HG03439 (cell line): ENCODE measurements at regions not wholly inside any gene's neighbourhood (a gene's known extent, or its start where the extent isn't known, plus 50 kb on each side); places are given as distances from the start of the nearest gene placed in this dataset.

Source experiments
- ATAC-seq: cut with Tn5 transposase; IDR thresholded peaks from one replicate; pipeline ENCODE4 v1.9.1; 2021; ENCODE audit warnings: mild to moderate bottlenecking, moderate library complexity; ENCODE audit not compliant: unreplicated experiment

DNA sequence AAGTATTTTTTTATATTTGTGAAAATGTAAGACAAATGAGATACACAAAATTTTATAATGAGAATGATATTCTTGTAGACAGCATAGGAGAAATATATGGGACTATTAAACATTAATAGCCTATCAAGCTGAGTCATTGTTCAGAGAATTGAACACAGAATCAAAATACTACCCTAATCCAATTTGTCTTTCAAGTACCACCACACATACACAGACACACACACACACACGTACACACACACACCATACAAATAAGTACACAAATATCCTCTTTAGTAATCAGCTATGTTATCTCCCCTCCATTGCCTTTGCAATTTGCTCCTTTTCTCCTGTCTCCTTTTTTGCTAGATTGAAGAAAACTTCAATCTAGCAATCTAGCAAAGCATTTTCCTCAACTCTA lies 499.3 kb downstream of the FOXG1 start:
- ATAC-seq, result no peak

DNA sequence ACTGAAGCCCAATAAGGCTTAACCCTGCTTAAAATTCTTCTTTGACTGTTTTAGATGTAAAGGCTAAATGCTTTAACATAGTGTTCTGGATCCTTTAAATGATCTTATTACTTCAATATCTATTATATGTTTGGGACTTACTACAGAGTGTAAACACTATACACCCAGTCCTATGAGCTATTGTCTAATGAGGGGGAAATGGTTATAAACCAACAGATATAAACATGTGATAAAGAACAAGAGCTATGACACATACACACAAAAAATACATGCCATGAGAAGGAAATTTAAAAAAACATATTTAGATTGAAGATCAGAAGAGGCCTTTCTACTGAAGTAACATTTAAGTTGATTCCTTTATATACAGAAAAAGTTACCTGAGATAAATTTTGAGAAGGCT lies 505.1 kb downstream of the FOXG1 start:
- ATAC-seq, result no peak

GRCh38 chr14:29273513-29273912 lies 506.9 kb downstream of the FOXG1 start:
- no peak for ATAC-seq

- ATAC-seq, result no peak
These were observed 508.5 kb downstream of the FOXG1 start for GRCh38 chr14:29274890-29275596.

- ATAC-seq, result no peak
These were observed 512.0 kb downstream of the FOXG1 start for GRCh38 chr14:29278301-29279263.

DNA sequence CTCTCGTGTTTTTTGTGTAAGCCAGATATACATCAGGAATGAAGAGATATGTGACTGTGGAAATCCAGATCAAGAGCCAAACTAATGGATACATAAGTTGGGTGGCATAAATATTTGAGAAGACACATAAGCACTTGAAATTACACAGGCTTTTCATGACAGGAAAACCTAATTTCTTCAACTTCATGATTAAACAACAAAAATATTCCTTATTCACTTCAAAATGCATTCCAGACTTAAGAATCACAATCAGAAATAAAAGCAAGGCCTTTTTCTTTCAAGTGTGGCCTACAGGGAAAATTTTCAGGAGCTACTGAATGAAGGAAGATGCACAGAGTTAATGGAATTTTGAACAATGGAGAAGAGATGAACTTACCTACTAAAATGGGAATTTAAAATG lies 515.6 kb downstream of the FOXG1 start:
- ATAC-seq, result no peak

DNA sequence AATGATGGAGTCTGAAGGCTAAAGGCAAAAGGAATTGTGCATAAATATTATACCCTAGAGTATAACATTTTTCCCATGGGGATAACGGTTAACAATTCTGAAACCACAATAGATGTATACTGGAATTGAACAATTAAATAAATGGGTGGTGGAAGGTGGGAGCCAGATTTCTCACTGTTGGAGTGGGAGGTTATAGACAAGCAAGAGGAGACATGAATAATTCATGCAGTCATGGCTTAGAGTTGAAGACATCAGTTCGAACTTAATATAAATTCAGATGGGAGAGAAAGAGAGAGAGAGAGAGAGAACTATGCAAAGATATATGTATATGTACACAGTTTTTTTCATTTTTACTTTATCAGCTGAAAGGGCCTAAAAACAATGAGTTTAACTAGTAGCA lies 523.9 kb downstream of the FOXG1 start:
- no peak for ATAC-seq

- ATAC-seq, result no peak
These were observed 532.8 kb downstream of the FOXG1 start for GRCh38 chr14:29299372-29299771.

GRCh38 chr14:29301571-29301970 lies 535.0 kb downstream of the FOXG1 start:
- no peak for ATAC-seq

DNA sequence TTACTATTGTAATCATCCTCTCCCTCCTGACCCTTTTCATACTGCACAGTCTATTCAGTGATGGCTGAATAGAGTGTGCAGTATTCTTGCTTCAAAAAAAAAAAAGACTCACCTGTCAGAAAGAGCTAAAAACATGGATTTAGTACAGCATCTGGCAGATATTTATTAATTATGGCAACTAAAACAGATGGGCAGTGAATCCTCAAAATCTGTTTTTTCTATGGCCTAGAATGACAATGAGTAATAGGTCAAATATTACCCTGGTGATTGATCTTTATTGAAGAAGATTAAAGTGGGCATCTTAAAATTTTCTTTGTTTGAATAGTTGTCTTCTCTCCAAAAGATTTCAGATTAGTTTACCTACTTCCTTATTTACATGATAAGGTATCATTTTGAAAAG lies 543.6 kb downstream of the FOXG1 start:
- ATAC-seq, result no peak

GRCh38 chr14:29310757-29311156 lies 544.2 kb downstream of the FOXG1 start:
- no peak for ATAC-seq

DNA sequence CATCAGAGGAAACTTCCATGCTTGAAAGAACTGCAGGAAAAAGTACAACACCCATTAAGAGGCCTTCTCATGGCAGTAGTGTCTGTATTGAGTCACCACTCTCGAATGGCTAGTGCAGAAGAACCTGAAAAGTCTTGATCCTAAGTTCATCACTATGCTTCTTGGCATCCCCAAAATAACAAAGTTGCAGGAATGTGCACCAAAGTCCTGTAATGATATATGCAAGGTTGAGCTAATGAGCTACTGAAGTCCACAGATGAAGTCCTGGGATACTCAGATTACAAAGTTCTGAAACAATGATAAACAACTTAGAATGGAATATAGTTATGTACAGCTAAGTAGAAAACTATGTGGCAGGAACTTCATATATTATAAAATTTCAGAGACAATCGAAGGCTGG lies 545.4 kb downstream of the FOXG1 start:
- ATAC-seq, result no peak

DNA sequence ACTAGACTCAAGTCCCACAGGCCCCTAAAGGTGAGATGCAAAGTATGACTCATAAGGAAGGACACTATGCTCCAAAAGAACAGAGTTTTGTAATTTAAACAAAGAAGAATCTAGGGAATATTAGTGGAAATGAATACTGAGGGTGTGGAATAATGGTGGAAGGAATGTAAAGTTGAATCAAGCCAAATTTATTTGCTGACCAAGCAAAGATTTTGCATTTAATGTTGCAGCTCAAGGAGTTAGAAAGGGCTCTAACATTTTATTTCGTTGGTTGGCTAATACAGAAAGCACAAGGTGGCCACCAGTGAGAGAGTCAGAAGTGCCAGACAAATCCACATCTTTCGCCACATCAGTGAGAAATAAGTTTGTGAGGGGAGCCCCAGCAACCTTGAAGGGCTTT lies 550.3 kb downstream of the FOXG1 start:
- no peak for ATAC-seq

DNA sequence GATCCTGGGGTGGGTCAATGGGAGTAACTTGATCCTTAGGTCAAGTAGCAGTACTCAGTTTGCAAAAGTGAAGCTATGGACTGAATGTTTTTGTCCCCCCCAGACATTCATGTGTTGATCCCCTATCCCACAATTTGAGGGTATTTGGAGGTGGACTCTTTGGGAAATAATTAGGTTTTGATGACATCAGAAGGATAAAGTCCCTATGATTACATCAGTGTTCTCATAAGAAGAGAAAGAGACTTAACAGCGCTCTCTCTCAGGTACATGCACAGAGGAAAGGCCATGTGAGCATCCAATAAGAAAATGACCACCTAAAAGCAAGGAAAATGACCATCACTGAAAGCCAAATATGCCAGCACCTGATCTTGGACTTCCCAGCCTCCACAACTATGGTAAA lies 550.8 kb downstream of the FOXG1 start:
- no peak for ATAC-seq

DNA sequence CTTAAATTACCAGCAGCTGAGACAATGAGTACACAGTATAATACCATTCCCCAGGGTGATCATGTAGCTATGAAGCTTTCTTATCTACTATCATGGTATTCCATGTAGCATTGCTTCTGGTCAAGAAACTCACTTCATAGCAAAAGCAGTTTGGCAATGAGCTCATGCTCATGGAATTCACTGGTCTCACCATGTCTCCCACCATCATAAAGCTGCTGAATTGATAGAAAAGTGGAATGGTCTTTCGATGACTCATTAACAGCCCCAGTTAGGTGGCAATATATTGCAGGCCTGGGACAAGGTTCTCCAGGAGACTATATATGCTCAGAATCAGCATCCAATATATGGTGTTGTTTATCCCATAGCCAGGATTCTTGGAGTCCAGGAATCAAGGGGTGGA lies 553.7 kb downstream of the FOXG1 start:
- no peak for ATAC-seq

GRCh38 chr14:29321646-29322045 lies 555.1 kb downstream of the FOXG1 start:
- ATAC-seq, result no peak

GRCh38 chr14:29339494-29340172 lies 573.0 kb downstream of the FOXG1 start:
- ATAC-seq, result no peak

GRCh38 chr14:29348504-29348903 lies 579.1 kb downstream of the PRKD1 start:
- no peak for ATAC-seq

GRCh38 chr14:29350496-29350895 lies 577.2 kb downstream of the PRKD1 start:
- ATAC-seq, result no peak

DNA sequence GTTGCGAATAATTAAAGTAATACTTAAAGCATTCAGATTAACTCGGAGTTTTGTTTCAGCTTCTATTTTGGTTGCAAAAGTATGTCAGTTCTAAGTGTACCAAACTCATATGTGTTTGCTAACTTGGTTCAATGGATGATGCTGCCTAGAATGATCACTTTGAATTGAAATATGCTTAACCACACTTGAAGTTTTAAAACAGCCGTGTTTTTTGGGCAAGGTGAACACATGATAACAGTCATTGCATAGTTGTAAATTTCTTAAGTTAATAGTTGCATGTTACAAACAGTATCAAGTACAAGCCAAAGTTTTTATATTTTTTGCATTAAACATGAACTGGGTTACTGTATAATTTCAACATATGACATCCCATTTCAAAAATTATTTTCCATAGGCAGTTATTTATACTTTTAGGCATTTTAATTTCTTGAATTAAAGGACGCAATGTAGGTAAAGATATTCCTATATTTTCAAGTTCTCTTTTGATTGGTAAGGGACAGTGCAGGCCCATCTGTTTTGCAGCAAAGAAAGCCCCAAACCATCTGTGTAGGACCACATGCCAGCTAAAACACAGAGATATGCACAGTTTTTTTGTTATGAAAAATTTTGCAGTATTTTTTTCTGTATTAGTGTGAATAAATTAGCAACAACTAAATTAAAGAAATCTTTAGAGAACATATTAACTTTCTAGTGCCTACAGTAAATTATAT lies 575.5 kb downstream of the PRKD1 start:
- ATAC-seq, result no peak

DNA sequence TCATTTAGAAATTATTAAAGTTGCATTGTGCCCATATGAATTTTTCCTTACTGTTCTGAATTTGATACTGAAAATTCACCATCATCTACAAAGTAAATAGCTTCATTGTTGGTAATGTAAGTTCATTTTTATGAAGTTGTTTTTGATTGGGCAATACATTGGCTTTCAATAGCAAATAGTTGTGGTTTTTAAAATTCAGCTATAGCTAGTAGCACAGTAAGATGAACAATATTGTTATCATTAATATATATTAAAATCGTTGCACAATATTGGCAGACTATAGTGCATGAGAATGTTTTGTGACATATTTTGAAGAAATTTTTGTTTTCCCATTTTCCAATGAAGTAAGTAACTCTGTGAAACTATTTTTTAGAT lies 575.0 kb downstream of the PRKD1 start:
- no peak for ATAC-seq
